Neural cell (in vitro differentiated cells): ENCODE measurements at regions not wholly inside any gene's neighbourhood (a gene's known extent, or its start where the extent isn't known, plus 50 kb on each side); places are given as distances from the start of the nearest gene placed in this dataset.

Experiments
- H2AFZ ChIP-seq: fragments of 200-600, 300-800 bp; sonication (generic), shearing (Covaris generic); 2 replicates; pipeline ENCODE4 v1.6.0; 2014; ENCODE audit warnings: low read depth, mild to moderate bottlenecking, antibody characterized with exemption, low read length, moderate library complexity
- H3F3A ChIP-seq: fragments of 200-600 bp; shearing (Covaris generic); 2 replicates; pipeline ENCODE4 v1.6.1; 2016; ENCODE audit warnings: mild to moderate bottlenecking, moderate library complexity, mixed read lengths, antibody characterized with exemption, low read length; ENCODE audit not compliant: insufficient read depth, poor library complexity, severe bottlenecking
- H3K27ac ChIP-seq: fragments of 200-600, 300-800 bp; sonication (generic), shearing (Covaris generic); 2 replicates; pipeline ENCODE4 v1.5.1; 2014; ENCODE audit warnings: mild to moderate bottlenecking, low read length, moderate library complexity
- H3K27me3 ChIP-seq: fragments of 300-800, 200-600 bp; sonication (generic), shearing (Covaris generic); 2 replicates; pipeline ENCODE4 v1.6.0; 2014; ENCODE audit warnings: mild to moderate bottlenecking, low read depth, low read length, moderate library complexity; ENCODE audit not compliant: insufficient read depth
- H3K36me3 ChIP-seq: fragments of 300-800, 200-600 bp; sonication (generic), shearing (Covaris generic); 2 replicates; pipeline ENCODE4 v1.5.1; 2014; ENCODE audit warnings: mild to moderate bottlenecking, antibody characterized with exemption, low read length, moderate library complexity; ENCODE audit not compliant: insufficient read depth
- H3K4me2 ChIP-seq: fragments of 300-800, 200-600 bp; sonication (generic), shearing (Covaris generic); 2 replicates; pipeline ENCODE4 v1.6.0; 2014; ENCODE audit warnings: mild to moderate bottlenecking, low read length
- H3K4me3 ChIP-seq: fragments of 300-800, 200-600 bp; sonication (generic), shearing (Covaris generic); 2 replicates; pipeline ENCODE4 v1.5.1; 2014; ENCODE audit warnings: mild to moderate bottlenecking, low read length, moderate library complexity
- H3K79me2 ChIP-seq: fragments of 200-600 bp; shearing (Covaris generic); replicated peaks from 2 replicates; pipeline ENCODE4 v1.6.0; 2014; ENCODE audit warnings: mild to moderate bottlenecking, low read length, moderate library complexity; ENCODE audit not compliant: insufficient read depth
- H3K9ac ChIP-seq: fragments of 300-800, 200-600 bp; sonication (generic), shearing (Covaris generic); 2 replicates; pipeline ENCODE4 v1.6.1; 2016; ENCODE audit warnings: mild to moderate bottlenecking, low read length, mixed read lengths
- H3K9me2 ChIP-seq: fragments of 200-600 bp; shearing (Covaris generic); 2 replicates; pipeline ENCODE4 v1.6.1; 2016; ENCODE audit warnings: mild to moderate bottlenecking, low read length, mixed read lengths; ENCODE audit not compliant: insufficient read depth
- H3K9me3 ChIP-seq: fragments of 200-600, 300-800 bp; sonication (generic), shearing (Covaris generic); 2 replicates; pipeline ENCODE4 v1.6.1; 2016; ENCODE audit warnings: mild to moderate bottlenecking, mixed run types, low read length, moderate library complexity, mixed read lengths
- H4K20me1 ChIP-seq: fragments of 200-600 bp; shearing (Covaris generic); 2 replicates; pipeline ENCODE4 v1.6.1; 2016; ENCODE audit warnings: mild to moderate bottlenecking, mixed run types; ENCODE audit not compliant: insufficient read depth
- CTCF ChIP-seq: fragments of 450-650 bp; IDR thresholded peaks from 2 replicates; pipeline ENCODE4 v1.5.1; 2014; ENCODE audit warnings: antibody characterized with exemption, mild to moderate bottlenecking, moderate library complexity; ENCODE audit not compliant: poor library complexity, severe bottlenecking
- EP300 ChIP-seq: fragments of 450-650 bp; conservative IDR thresholded peaks from 2 replicates; pipeline ENCODE4 v1.6.1; 2014; ENCODE audit warnings: antibody characterized with exemption, mild to moderate bottlenecking, moderate library complexity; ENCODE audit not compliant: poor library complexity, severe bottlenecking
- EZH2 ChIP-seq: fragments of 200-600, 300-800 bp; shearing (Covaris generic), sonication (generic); IDR thresholded peaks from 2 replicates; pipeline ENCODE4 v1.6.1; 2014; ENCODE audit warnings: antibody characterized with exemption, low read length, borderline replicate concordance, mild to moderate bottlenecking; ENCODE audit not compliant: insufficient read depth, poor library complexity, severe bottlenecking
- MXI1 ChIP-seq: fragments of 450-650 bp; conservative IDR thresholded peaks from 2 replicates; pipeline ENCODE4 v1.6.1; 2014; ENCODE audit warnings: antibody characterized with exemption, mild to moderate bottlenecking; ENCODE audit not compliant: poor library complexity, severe bottlenecking
- POLR2AphosphoS5 ChIP-seq: IDR thresholded peaks from 2 replicates; pipeline ENCODE4 v1.6.1; 2012
- RAD21 ChIP-seq: fragments of 450-650 bp; conservative IDR thresholded peaks from 2 replicates; pipeline ENCODE4 v1.6.1; 2014; ENCODE audit warnings: antibody characterized with exemption, mild to moderate bottlenecking, moderate library complexity
- REST ChIP-seq: IDR thresholded peaks from 2 replicates; pipeline ENCODE4 v1.6.1; 2012; ENCODE audit warnings: borderline replicate concordance
- SMC3 ChIP-seq: fragments of 450-650 bp; conservative IDR thresholded peaks from 2 replicates; pipeline ENCODE4 v1.6.1; 2014; ENCODE audit warnings: antibody characterized with exemption, mild to moderate bottlenecking, moderate library complexity; ENCODE audit not compliant: poor library complexity
- TAF1 ChIP-seq: IDR thresholded peaks from 2 replicates; pipeline ENCODE4 v1.6.1; 2012; ENCODE audit warnings: low read depth

DNA sequence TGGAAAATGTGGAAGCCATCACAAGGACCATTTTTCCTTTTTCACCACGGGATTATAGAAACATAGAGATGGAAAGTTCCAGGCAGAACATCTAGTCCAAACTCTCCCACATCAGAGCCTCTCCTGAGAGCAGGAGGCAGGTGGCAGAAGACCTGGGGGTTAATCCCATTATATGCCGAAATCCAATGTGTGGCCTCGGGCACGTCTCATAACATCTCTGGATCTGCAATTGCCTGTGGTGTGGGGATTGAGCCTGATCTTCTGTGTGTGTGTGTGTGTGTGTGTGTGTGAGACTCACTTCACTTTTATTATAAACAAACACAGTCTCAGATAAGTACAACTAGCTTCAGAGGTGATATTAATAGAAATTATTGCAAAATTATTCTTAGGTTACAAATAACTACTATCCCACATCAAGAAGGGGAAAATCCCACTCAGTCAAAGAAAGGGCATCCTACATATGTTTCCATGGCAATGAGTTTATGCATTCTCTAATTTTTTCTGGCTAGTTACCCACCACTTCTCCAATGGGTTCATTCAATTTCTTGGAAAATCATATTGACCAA, 199.1 kb downstream of the FOXL1 start:
- no peak overlapping the region for H3K9ac ChIP-seq
- H3K9me2 ChIP-seq = no peaks in the 10 kb centered on the region
- H3K4me2 ChIP-seq = no peak overlapping the region
- no peak overlapping the region for H2AFZ ChIP-seq
- no peaks in the 10 kb centered on the region for H3F3A ChIP-seq
- no peak overlapping the region for H3K4me3 ChIP-seq
- no peaks in the 10 kb centered on the region for H3K27me3 ChIP-seq
- no peaks in the 10 kb centered on the region for H3K79me2 ChIP-seq
- no peaks in the 10 kb centered on the region for H3K36me3 ChIP-seq
- H3K9me3 ChIP-seq = no peaks in the 10 kb centered on the region
- H4K20me1 ChIP-seq = no peaks in the 10 kb centered on the region
- H3K27ac ChIP-seq = no peak overlapping the region
- TF ChIP-seq RAD21 = no peak
- no peak for TF ChIP-seq REST
- TF ChIP-seq CTCF = no peak
- no peak for TF ChIP-seq EZH2
- TF ChIP-seq MXI1 = no peak
- TF ChIP-seq TAF1 = no peak
- TF ChIP-seq EP300 = no peak
- no peak for TF ChIP-seq POLR2AphosphoS5
- TF ChIP-seq SMC3 = no peak

DNA sequence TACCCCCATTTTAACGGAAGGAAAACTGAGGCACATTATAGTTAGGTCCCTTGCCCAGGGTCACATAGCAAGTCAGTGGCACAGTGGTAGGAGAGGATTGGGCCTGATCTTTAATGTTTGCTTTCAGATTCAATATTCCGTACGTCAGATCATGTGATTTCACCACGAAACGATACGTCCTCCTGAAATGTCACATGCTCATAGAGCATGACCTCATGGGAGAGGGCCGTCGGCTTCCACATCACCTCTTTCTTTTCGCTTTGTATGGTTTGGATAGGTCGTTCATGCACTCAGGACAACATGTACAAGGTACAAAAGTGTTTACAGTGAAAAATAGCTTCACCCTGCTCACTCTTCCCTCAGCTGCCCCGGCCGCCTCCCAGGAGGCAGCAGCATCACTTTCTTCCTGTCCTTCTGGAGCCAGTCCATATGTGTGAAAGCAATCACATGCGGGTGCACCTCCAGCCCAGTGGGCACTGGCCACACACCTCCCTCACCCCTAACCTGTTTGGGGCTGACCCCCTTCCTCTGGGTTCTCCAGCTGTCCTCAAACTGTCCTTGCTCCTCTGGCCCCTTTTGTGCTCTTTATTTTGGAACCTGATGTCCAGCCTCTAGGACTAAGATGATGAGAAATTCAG, 199.9 kb downstream of the FOXL1 start:
- Histone ChIP-seq H3K9me2 (no peaks in the 10 kb centered on the region), H3K9me3 (no peaks in the 10 kb centered on the region), H3F3A (no peaks in the 10 kb centered on the region), H2AFZ (no peak overlapping the region), H3K27me3 (no peaks in the 10 kb centered on the region), H4K20me1 (no peaks in the 10 kb centered on the region), H3K4me3 (no peak overlapping the region), H3K79me2 (no peaks in the 10 kb centered on the region), H3K36me3 (no peaks in the 10 kb centered on the region), H3K9ac (no peak overlapping the region), H3K4me2 (no peak overlapping the region), H3K27ac (no peak overlapping the region)
- TF ChIP-seq POLR2AphosphoS5 (no peak), CTCF (no peak), EZH2 (no peak), EP300 (no peak), REST (no peak), RAD21 (no peak)
